Smooth muscle cell (in vitro differentiated cells): ENCODE measurements at regions not wholly inside any gene's neighbourhood (a gene's known extent, or its start where the extent isn't known, plus 50 kb on each side); places are given as distances from the start of the nearest gene placed in this dataset.

ENCODE experiments used
- DNase-seq: peaks from one replicate; lab custom pipeline; 2025; ENCODE audit not compliant: unreplicated experiment; lab: John Stamatoyannopoulos, UW
- H2AFZ ChIP-seq: fragments of 200-600 bp; sonication (generic); 2 replicates; pipeline ENCODE4 v1.6.0; 2016; ENCODE audit warnings: antibody characterized with exemption, low read depth, mild to moderate bottlenecking
- H3F3A ChIP-seq: fragments of 200-600 bp; sonication (generic); 2 replicates; pipeline ENCODE4 v1.6.0; 2017; ENCODE audit warnings: antibody characterized with exemption, low read depth
- H3K27ac ChIP-seq: fragments of 200-600 bp; sonication (generic); 2 replicates; pipeline ENCODE4 v1.5.1; 2016; ENCODE audit warnings: low read depth, mild to moderate bottlenecking
- H3K27me3 ChIP-seq: fragments of 200-600 bp; sonication (generic); 2 replicates; pipeline ENCODE4 v1.6.1; 2016; ENCODE audit warnings: low read depth, mild to moderate bottlenecking
- H3K36me3 ChIP-seq: fragments of 200-600 bp; sonication (generic); 2 replicates; pipeline ENCODE4 v1.5.1; 2016; ENCODE audit warnings: low read depth
- H3K4me1 ChIP-seq: fragments of 200-600 bp; sonication (generic); 2 replicates; pipeline ENCODE4 v1.5.1; 2016; ENCODE audit warnings: low read depth
- H3K4me2 ChIP-seq: fragments of 200-600 bp; sonication (generic); 2 replicates; pipeline ENCODE4 v1.6.0; 2016; ENCODE audit warnings: mild to moderate bottlenecking
- H3K4me3 ChIP-seq: fragments of 200-600 bp; sonication (generic); 2 replicates; pipeline ENCODE4 v1.5.1; 2016; ENCODE audit warnings: mild to moderate bottlenecking
- H3K79me2 ChIP-seq: fragments of 200-600 bp; sonication (generic); 2 replicates; pipeline ENCODE4 v1.6.0; 2016; ENCODE audit warnings: low read depth, mild to moderate bottlenecking
- H3K9ac ChIP-seq: fragments of 200-600 bp; sonication (generic); 2 replicates; pipeline ENCODE4 v1.6.0; 2016; ENCODE audit warnings: low read depth
- H3K9me3 ChIP-seq: fragments of 200-600 bp; sonication (generic); replicated peaks from 2 replicates; pipeline ENCODE4 v1.5.1; 2016; ENCODE audit warnings: low read depth
- H4K20me1 ChIP-seq: fragments of 200-600 bp; sonication (generic); 2 replicates; pipeline ENCODE4 v1.6.0; 2016; ENCODE audit warnings: low read depth
- CTCF ChIP-seq: fragments of 200-600 bp; sonication (generic); IDR thresholded peaks from 2 replicates; pipeline ENCODE4 v1.5.1; 2017; ENCODE audit warnings: borderline replicate concordance, mild to moderate bottlenecking, antibody characterized with exemption; ENCODE audit not compliant: insufficient read depth, poor library complexity, severe bottlenecking
- WGBS: methylation state at CpG from one replicate; pipeline ENCODE4 v1.1.7; 2016; ENCODE audit warnings: low lambda C conversion rate; 5-methylcytosine and 5-hydroxymethylcytosine counted together

GRCh38 chr1:193404236-193404635 lies 217.8 kb upstream of the B3GALT2 start:
- no peak overlapping the region for H3K27ac ChIP-seq
- H3K4me2 ChIP-seq = no peak overlapping the region
- 95% methylated on average over 2 of the region's 2 CpGs for WGBS
- no peaks in the 10 kb centered on the region for H3K9me3 ChIP-seq
- no peak for TF ChIP-seq CTCF
- H3F3A ChIP-seq = no peaks in the 10 kb centered on the region
- H3K79me2 ChIP-seq = no peaks in the 10 kb centered on the region
- H3K4me3 ChIP-seq = no peak overlapping the region
- no peaks in the 10 kb centered on the region for H3K27me3 ChIP-seq
- H3K4me1 ChIP-seq = no peaks in the 10 kb centered on the region
- H3K9ac ChIP-seq = no peak overlapping the region
- H4K20me1 ChIP-seq = no peaks in the 10 kb centered on the region
- no peaks in the 10 kb centered on the region for H3K36me3 ChIP-seq
- no peak overlapping the region for H2AFZ ChIP-seq
- DNase-seq = no peak

DNA sequence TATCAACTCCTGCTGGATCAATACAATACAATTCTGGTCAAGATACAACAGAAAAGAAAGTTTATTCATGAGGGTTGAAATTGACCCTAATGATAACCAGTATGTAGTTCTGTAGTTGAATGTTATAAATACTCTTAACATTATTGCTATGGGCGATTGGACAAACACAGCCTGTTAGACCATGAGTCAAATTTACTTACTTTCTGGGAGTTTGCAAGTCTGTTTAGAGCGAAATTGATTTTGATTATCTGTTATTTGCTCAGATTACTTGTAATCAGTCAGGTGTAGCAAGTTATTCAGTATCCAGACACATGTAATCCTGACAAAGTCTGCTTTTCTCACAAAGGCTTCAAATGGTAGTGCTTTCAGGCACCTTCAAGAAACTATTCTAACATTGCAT lies 216.6 kb upstream of the B3GALT2 start:
- DNase-seq = no peak
- Histone ChIP-seq H3K79me2 (no peaks in the 10 kb centered on the region), H4K20me1 (no peaks in the 10 kb centered on the region), H3K4me3 (no peak overlapping the region), H2AFZ (no peak overlapping the region), H3K4me2 (no peak overlapping the region), H3K36me3 (no peaks in the 10 kb centered on the region), H3K27me3 (no peaks in the 10 kb centered on the region), H3K9me3 (no peaks in the 10 kb centered on the region), H3K4me1 (no peaks in the 10 kb centered on the region), H3K27ac (no peak overlapping the region), H3F3A (no peaks in the 10 kb centered on the region), H3K9ac (no peak overlapping the region)
- 93% methylated on average over 2 of the region's 2 CpGs for WGBS
- no peak for TF ChIP-seq CTCF

- Histone ChIP-seq H3K9ac (no peak overlapping the region), H3K27ac (no peak overlapping the region), H3K4me3 (no peak overlapping the region), H3K79me2 (no peaks in the 10 kb centered on the region), H2AFZ (no peak overlapping the region), H3K4me2 (no peak overlapping the region), H3K36me3 (no peaks in the 10 kb centered on the region), H4K20me1 (no peaks in the 10 kb centered on the region), H3F3A (no peaks in the 10 kb centered on the region), H3K27me3 (no peaks in the 10 kb centered on the region), H3K9me3 (no peaks in the 10 kb centered on the region), H3K4me1 (no peaks in the 10 kb centered on the region)
- no peak for TF ChIP-seq CTCF
- no peak for DNase-seq
- WGBS = 86% methylated on average over 4 of the region's 4 CpGs
Observed at GRCh38 chr1:193402037-193402436, 215.6 kb upstream of the B3GALT2 start.

- no peak overlapping the region for H3K9ac ChIP-seq
- H3K9me3 ChIP-seq = no peaks in the 10 kb centered on the region
- H4K20me1 ChIP-seq = no peaks in the 10 kb centered on the region
- H3K27ac ChIP-seq = no peak overlapping the region
- H3K79me2 ChIP-seq = no peaks in the 10 kb centered on the region
- H2AFZ ChIP-seq = no peak overlapping the region
- DNase-seq = no peak
- no peaks in the 10 kb centered on the region for H3F3A ChIP-seq
- no peak overlapping the region for H3K4me3 ChIP-seq
- 93% methylated on average over 1 of the region's 1 CpG for WGBS
- H3K4me1 ChIP-seq = no peaks in the 10 kb centered on the region
- no peaks in the 10 kb centered on the region for H3K27me3 ChIP-seq
- TF ChIP-seq CTCF = no peak
- no peaks in the 10 kb centered on the region for H3K36me3 ChIP-seq
- H3K4me2 ChIP-seq = no peak overlapping the region
Observed at GRCh38 chr1:193394336-193394735, 207.9 kb upstream of the B3GALT2 start.
